HUES48 (cell line): ENCODE measurements at regions not wholly inside any gene's neighbourhood (a gene's known extent, or its start where the extent isn't known, plus 50 kb on each side); places are given as distances from the start of the nearest gene placed in this dataset.

ENCODE experiments used
- H3K27ac ChIP-seq: one replicate; pipeline ENCODE4 v1.7.0; 2013; ENCODE audit warnings: low read depth, low read length, inconsistent platforms
- H3K27me3 ChIP-seq: 2 replicates; pipeline ENCODE4 v1.6.1; 2013; ENCODE audit warnings: mild to moderate bottlenecking, low read length; ENCODE audit not compliant: control insufficient read depth, insufficient read depth
- H3K36me3 ChIP-seq: 2 replicates; pipeline ENCODE4 v1.6.1; 2013; ENCODE audit warnings: low read length; ENCODE audit not compliant: control insufficient read depth, insufficient read depth
- H3K4me1 ChIP-seq: 2 replicates; pipeline ENCODE4 v1.6.1; 2013; ENCODE audit warnings: mild to moderate bottlenecking, low read length; ENCODE audit not compliant: control insufficient read depth, insufficient read depth
- H3K4me3 ChIP-seq: 2 replicates; pipeline ENCODE4 v1.5.1; 2013; ENCODE audit warnings: mild to moderate bottlenecking, low read depth, low read length
- H3K9ac ChIP-seq: 2 replicates; pipeline ENCODE4 v1.6.1; 2013; ENCODE audit warnings: mild to moderate bottlenecking, low read depth, low read length, moderate library complexity
- H3K9me3 ChIP-seq: 2 replicates; pipeline ENCODE4 v1.6.1; 2013; ENCODE audit warnings: low read length; ENCODE audit not compliant: control insufficient read depth, insufficient read depth

DNA sequence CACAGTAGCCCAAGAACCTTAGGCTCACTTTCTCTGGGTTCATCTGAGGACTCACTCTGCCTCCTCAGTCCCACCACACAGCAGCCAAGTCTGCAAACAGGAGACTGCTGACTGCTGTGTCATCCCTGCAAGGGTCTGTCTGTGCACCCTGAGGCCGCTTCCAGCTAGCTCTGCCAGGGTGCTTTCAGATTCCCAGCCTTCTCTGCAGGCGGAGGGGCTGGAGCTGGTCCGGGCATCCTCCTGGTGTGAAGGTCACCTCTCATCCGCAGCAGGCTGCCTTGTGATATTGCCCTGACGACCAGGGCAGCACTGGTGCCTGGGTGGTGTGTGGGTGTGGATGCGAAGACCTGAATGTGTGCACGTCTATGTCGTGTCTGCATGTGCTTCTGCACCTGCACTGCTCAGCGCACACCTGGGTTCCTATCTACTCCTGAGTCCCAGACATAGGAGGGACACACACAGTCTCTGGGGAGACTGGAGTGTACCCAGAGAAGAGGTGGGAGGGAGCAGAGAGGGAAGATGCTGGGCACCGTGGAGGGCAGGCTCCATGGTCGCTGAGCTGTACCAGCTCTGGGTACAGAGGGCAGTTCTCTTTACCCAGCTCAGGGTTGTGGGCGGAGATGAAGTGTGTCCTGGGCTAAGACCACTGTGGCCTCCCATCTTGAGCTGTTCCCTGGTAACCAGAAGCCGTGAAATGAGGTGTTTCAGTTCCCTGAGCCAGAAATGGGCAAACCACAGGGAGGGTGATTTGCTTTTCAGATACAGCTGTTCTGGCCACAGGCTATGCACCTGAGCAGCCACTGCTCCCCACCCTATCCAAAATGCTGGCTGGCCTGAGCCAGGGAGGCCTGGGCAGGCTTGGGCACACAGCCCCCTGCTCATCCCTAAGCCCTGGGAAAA is 160.9 kb upstream of the CSF3R start:
- Histone ChIP-seq H3K36me3 (no peaks in the 10 kb centered on the region), H3K9ac (no peak overlapping the region), H3K27me3 (no peaks in the 10 kb centered on the region), H3K4me3 (no peak overlapping the region), H3K9me3 (no peaks in the 10 kb centered on the region), H3K27ac (no peak overlapping the region), H3K4me1 (no peaks in the 10 kb centered on the region)

DNA sequence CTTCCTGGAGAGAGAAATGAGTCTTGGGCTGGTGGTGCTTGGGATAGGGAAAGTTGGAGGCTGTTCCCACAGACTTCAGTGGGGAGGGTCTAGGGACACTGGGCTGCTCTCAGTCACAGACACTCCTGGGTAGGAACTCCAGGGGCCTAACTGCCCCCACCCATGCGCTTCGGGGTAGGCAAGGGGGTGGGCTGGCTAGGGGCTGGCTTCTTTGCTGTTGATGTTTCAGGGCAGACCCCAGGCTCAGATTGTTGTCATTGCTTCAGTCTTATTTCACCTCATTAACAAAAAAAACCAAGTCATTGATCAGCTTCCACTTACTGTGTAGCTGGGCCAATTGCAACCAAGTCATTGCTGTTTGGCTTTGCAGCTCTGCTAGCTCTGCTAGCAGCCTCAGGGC is 160.1 kb upstream of the CSF3R start:
- Histone ChIP-seq H3K4me1 (no peaks in the 10 kb centered on the region), H3K9ac (no peak overlapping the region), H3K36me3 (no peaks in the 10 kb centered on the region), H3K27me3 (no peaks in the 10 kb centered on the region), H3K9me3 (no peaks in the 10 kb centered on the region), H3K4me3 (no peak overlapping the region), H3K27ac (no peak overlapping the region)

- Histone ChIP-seq H3K9me3 (no peaks in the 10 kb centered on the region), H3K27ac (no peak overlapping the region), H3K4me1 (no peaks in the 10 kb centered on the region), H3K9ac (no peak overlapping the region), H3K36me3 (no peaks in the 10 kb centered on the region), H3K4me3 (no peak overlapping the region), H3K27me3 (no peaks in the 10 kb centered on the region)
Observed at GRCh38 chr1:36641776-36642175, 159.1 kb upstream of the CSF3R start.

DNA sequence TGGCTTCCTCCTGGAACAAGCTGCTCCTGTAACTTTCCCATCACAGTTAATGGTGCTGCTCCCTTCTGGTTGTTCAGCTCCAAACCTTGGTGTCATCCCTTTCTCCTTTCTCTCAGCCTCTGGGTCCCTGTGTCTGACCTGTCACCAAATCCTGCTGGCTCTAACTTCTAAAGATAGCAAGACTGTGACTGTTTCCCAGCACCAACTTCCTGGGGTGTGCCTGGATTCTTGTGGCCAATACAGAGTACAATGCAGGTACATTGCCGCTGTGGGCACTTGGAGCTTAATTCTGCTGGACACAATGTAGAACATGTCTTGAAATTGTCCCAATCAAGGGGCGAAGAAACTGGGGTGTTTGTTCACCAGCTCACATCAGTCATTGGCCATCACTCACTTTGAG is 156.7 kb upstream of the CSF3R start:
- Histone ChIP-seq H3K27ac (no peak overlapping the region), H3K27me3 (no peaks in the 10 kb centered on the region), H3K36me3 (no peaks in the 10 kb centered on the region), H3K4me3 (no peak overlapping the region), H3K9me3 (no peaks in the 10 kb centered on the region), H3K9ac (no peak overlapping the region), H3K4me1 (no peaks in the 10 kb centered on the region)

- Histone ChIP-seq H3K4me3 (no peak overlapping the region), H3K9ac (no peak overlapping the region), H3K27me3 (no peaks in the 10 kb centered on the region), H3K4me1 (no peaks in the 10 kb centered on the region), H3K27ac (no peak overlapping the region), H3K36me3 (no peaks in the 10 kb centered on the region), H3K9me3 (no peaks in the 10 kb centered on the region)
Observed at GRCh38 chr1:36638268-36638667, 155.6 kb upstream of the CSF3R start.

DNA sequence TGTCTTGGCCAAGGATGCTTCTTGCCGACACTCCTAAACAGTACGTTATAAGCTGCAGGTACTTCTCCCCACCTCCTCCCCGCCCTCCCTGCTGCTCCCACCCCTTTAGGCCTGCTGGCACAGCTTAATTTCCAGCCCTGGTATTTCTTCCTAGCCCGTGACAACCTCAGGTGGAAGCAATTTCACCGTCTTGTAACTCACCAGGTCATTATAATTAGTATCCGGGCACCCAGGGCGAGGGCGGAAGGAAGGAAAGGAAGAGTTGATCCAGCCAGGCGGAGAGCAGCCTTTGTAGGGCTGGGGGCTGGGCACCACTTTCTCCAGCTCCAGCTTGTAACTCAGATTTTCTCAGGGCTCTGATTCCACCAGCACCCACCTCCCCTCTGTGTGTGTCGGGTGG is 153.5 kb upstream of the CSF3R start:
- H3K9ac ChIP-seq = no peak overlapping the region
- no peak overlapping the region for H3K27ac ChIP-seq
- H3K36me3 ChIP-seq = no peaks in the 10 kb centered on the region
- no peaks in the 10 kb centered on the region for H3K4me1 ChIP-seq
- H3K27me3 ChIP-seq = no peaks in the 10 kb centered on the region
- no peak overlapping the region for H3K4me3 ChIP-seq
- H3K9me3 ChIP-seq = no peaks in the 10 kb centered on the region

DNA sequence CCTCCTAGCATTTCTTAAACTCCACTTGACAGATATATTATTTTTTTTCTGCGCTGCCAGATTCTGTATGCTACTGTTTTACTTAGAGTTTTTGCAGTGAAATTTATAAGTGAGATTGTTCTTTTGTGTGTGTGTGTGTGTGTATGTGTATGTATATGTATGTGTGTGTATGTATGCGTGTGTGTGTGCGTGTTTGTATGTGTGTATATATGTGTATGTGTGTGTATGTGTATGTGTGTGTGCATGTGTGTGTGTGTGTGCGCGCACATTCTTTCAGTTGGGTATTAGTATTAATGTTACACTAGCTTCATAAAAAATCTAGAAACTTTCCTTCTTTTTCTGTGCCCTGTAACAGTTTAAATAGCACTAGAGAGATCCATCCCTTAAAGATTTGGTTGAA is 152.6 kb upstream of the CSF3R start:
- Histone ChIP-seq H3K9me3 (no peaks in the 10 kb centered on the region), H3K27ac (no peak overlapping the region), H3K4me3 (no peak overlapping the region), H3K9ac (no peak overlapping the region), H3K36me3 (no peaks in the 10 kb centered on the region), H3K27me3 (no peaks in the 10 kb centered on the region), H3K4me1 (no peaks in the 10 kb centered on the region)

- Histone ChIP-seq H3K4me1 (peaks cover 12% of the 10 kb centered on the region; the same call in 1 of the 2 replicates), H3K4me3 (no peak overlapping the region), H3K36me3 (no peaks in the 10 kb centered on the region), H3K27me3 (no peaks in the 10 kb centered on the region), H3K9me3 (no peaks in the 10 kb centered on the region), H3K27ac (no peak overlapping the region), H3K9ac (no peak overlapping the region)
Observed at GRCh38 chr1:36628804-36629203, 146.1 kb upstream of the CSF3R start.

- Histone ChIP-seq H3K9ac (no peak overlapping the region), H3K4me3 (no peak overlapping the region), H3K27ac (no peak overlapping the region), H3K4me1 (peaks cover 12% of the 10 kb centered on the region; the same call in 1 of the 2 replicates), H3K27me3 (no peaks in the 10 kb centered on the region), H3K36me3 (no peaks in the 10 kb centered on the region), H3K9me3 (peaks cover 2% of the 10 kb centered on the region; the same call in 1 of the 2 replicates)
Observed at GRCh38 chr1:36626435-36626834, 143.7 kb upstream of the CSF3R start.

DNA sequence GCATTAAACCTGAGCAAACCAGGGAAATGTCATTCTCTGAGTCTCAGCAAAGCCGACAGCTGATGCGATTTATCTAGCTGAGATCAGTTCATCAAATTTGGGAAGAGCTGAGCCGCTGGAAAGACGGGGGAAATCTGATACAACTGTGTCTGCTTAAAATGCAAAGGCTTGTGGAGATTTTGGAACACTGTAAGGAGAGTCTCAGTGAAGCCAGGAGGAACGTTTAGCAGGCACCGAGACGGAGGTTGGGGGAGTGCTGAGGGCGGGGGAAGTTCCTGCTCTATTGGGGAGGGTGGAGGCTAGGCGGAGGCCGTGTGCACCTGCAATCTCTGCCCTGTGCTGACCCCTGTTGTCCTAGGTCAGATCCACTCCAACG is 143.2 kb upstream of the CSF3R start:
- H3K27me3 ChIP-seq = no peaks in the 10 kb centered on the region
- no peak overlapping the region for H3K9ac ChIP-seq
- H3K4me3 ChIP-seq = no peak overlapping the region
- H3K9me3 ChIP-seq = peaks cover 6% of the 10 kb centered on the region
- no peak overlapping the region for H3K27ac ChIP-seq
- H3K36me3 ChIP-seq = no peaks in the 10 kb centered on the region
- peaks cover 12% of the 10 kb centered on the region; the same call in 1 of the 2 replicates for H3K4me1 ChIP-seq

- no peak overlapping the region for H3K27ac ChIP-seq
Observed at GRCh38 chr1:36625253-36625934, 142.7 kb upstream of the CSF3R start.

More at GRCh38 chr1:36625253-36625934, 142.7 kb upstream of the CSF3R start:
- Histone ChIP-seq H3K9me3 (peaks cover 7% of the 10 kb centered on the region), H3K4me1 (peaks cover 12% of the 10 kb centered on the region; the same call in 1 of the 2 replicates), H3K9ac (no peak overlapping the region), H3K36me3 (no peaks in the 10 kb centered on the region), H3K4me3 (no peak overlapping the region), H3K27me3 (no peaks in the 10 kb centered on the region)
